ENCODE measurements at regions not wholly inside any gene's neighbourhood (a gene's known extent, or its start where the extent isn't known, plus 50 kb on each side); places are given as distances from the start of the nearest gene placed in this dataset.

DNA sequence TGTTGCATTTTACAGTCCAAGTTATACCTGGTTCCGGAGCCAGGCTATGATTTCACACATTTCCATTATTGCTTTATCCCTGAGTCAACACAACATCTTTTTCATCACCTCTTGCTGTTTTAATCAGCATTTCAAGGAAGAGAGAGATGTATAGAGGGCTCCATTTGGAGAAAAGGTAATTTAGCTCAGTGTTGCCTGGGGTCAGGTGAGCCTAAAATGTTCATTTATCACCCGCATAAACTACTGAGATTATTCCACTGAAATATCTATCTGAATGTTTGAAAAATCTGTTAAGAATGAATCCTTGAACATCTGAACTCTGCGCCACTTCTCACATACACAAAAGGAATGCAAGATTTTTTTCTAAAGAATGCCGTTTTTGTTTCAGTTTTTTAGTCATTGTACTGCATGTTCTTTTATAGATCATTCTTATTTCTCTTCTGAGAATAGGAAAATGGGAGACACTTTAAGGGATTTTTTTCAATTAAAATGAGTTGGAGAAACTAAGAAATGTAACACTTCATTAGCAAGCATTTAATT is 51.5 kb upstream of the AGTR1 start:
- Histone ChIP-seq H3K27ac (no peak overlapping the region), H3K36me3 (no peaks in the 10 kb centered on the region), H3K4me1 (peaks cover 0 to 12% of the 10 kb centered on the region in 2 donors), H3K9me3 (no peaks in the 10 kb centered on the region), H3K4me3 (no peak overlapping the region), H3K27me3 (no peaks in the 10 kb centered on the region)
- TF ChIP-seq CTCF (IDR thresholded peaks at IDR 0.05): no peak
- DNase-seq (ENCODE audit: low spot score in 2 of 2): no peak
- intact Hi-C loops (cut with DNase I): no loop called here

Measured in ascending aorta (tissue), 2 donors.